ENCODE measurements at regions not wholly inside any gene's neighbourhood (a gene's known extent, or its start where the extent isn't known, plus 50 kb on each side); places are given as distances from the start of the nearest gene placed in this dataset.
"Not testable (repeated sequence)": the region's sequence is repeated elsewhere in the genome, so short reads cannot be mapped to it uniquely, and the experiment has no call there.

GRCh38 chr1:193437785-193438184, 251.4 kb upstream of the B3GALT2 start (continued):
- TF ChIP-seq ZNF217 (IDR thresholded peaks at IDR 0.05) (no peak), BMI1 (IDR thresholded peaks at IDR 0.05; ENCODE audit: borderline replicate concordance) (0 out of 2 replicates have a peak, but pooled peaks have one; percentile 20), RUNX3 (IDR thresholded peaks at IDR 0.05; ENCODE audit: low read length) (peak; percentile 94), MTA2 (IDR thresholded peaks at IDR 0.05; ENCODE audit: low read depth) (peak; percentile 58; the same call in 1 of the 2 replicates), SKIL (IDR thresholded peaks at IDR 0.05; ENCODE audit: low read depth, poor library complexity, severe bottlenecking) (peak; percentile 74), MTA3 (IDR thresholded peaks at IDR 0.05; ENCODE audit: borderline replicate concordance, low read length) (no peak), IKZF1 (conservative IDR thresholded peaks at IDR 0.05) (peak; percentile 44), PML (IDR thresholded peaks at IDR 0.05; ENCODE audit: low read length) (no peak), SP1 (IDR thresholded peaks at IDR 0.05; ENCODE audit: low read depth, low read length) (no peak)
- TF ChIP-seq, protein P1, sequence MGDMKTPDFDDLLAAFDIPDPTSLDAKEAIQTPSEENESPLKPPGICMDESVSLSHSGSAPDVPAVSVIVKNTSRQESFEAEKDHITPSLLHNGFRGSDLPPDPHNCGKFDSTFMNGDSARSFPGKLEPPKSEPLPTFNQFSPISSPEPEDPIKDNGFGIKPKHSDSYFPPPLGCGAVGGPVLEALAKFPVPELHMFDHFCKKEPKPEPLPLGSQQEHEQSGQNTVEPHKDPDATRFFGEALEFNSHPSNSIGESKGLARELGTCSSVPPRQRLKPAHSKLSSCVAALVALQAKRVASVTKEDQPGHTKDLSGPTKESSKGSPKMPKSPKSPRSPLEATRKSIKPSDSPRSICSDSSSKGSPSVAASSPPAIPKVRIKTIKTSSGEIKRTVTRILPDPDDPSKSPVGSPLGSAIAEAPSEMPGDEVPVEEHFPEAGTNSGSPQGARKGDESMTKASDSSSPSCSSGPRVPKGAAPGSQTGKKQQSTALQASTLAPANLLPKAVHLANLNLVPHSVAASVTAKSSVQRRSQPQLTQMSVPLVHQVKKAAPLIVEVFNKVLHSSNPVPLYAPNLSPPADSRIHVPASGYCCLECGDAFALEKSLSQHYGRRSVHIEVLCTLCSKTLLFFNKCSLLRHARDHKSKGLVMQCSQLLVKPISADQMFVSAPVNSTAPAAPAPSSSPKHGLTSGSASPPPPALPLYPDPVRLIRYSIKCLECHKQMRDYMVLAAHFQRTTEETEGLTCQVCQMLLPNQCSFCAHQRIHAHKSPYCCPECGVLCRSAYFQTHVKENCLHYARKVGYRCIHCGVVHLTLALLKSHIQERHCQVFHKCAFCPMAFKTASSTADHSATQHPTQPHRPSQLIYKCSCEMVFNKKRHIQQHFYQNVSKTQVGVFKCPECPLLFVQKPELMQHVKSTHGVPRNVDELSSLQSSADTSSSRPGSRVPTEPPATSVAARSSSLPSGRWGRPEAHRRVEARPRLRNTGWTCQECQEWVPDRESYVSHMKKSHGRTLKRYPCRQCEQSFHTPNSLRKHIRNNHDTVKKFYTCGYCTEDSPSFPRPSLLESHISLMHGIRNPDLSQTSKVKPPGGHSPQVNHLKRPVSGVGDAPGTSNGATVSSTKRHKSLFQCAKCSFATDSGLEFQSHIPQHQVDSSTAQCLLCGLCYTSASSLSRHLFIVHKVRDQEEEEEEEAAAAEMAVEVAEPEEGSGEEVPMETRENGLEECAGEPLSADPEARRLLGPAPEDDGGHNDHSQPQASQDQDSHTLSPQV (IDR thresholded peaks at IDR 0.05): no peak
- TF ChIP-seq, protein P2, sequence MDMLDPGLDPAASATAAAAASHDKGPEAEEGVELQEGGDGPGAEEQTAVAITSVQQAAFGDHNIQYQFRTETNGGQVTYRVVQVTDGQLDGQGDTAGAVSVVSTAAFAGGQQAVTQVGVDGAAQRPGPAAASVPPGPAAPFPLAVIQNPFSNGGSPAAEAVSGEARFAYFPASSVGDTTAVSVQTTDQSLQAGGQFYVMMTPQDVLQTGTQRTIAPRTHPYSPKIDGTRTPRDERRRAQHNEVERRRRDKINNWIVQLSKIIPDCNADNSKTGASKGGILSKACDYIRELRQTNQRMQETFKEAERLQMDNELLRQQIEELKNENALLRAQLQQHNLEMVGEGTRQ (IDR thresholded peaks at IDR 0.05; ENCODE audit: borderline replicate concordance, low read depth, low read length): no peak

GRCh38 chr1:193437333-193437732, 250.9 kb upstream of the B3GALT2 start:
- ATAC-seq; BruUV-seq (replicated peaks); intact Hi-C loops (cut with micrococcal nuclease; ENCODE audit: unreplicated experiment); H2AFZ ChIP-seq (ENCODE audit: control insufficient read depth, low read depth, low read length); in situ Hi-C loops (cut with MboI); H3K36me3 ChIP-seq (ENCODE audit: control insufficient read depth in 2 of 2, insufficient read depth in 2 of 2, low read length in 1 of 2); H3K79me2 ChIP-seq (ENCODE audit: control insufficient read depth, insufficient read depth, low read length); H3K27ac ChIP-seq (ENCODE audit: control insufficient read depth, insufficient read depth); CTCF ChIA-PET; RAD21 ChIA-PET (ENCODE audit: unreplicated experiment); DNase-seq (ENCODE audit: low read depth, low spot score); FAIRE-seq; H3K4me2 ChIP-seq (ENCODE audit: control insufficient read depth, insufficient read depth); H3K27me3 ChIP-seq (replicated peaks in 1 of 2; ENCODE audit: control insufficient read depth in 2 of 2, insufficient read depth in 2 of 2, low read length in 1 of 2); POLR2A ChIA-PET; H3K4me3 ChIP-seq; H3K9ac ChIP-seq (ENCODE audit: control insufficient read depth, insufficient read depth, low read length); H4K20me1 ChIP-seq (ENCODE audit: control insufficient read depth, insufficient read depth): not testable (repeated sequence)
- SMC1A ChIA-PET (ENCODE audit: uncharacterized antibody, unreplicated experiment): interaction anchor here (1.0 kb wide), 1 partner anchor 14 kb away, joined by 3 read pairs; no protein-coding TSS in a partner anchor
- peaks cover 13% of the 10 kb centered on the region for H3K4me1 ChIP-seq (ENCODE audit: control insufficient read depth, insufficient read depth, low read length)
- WGBS (ENCODE audit: insufficient coverage, insufficient replicate concordance, low lambda C conversion rate, missing lambda C conversion rate): 85% methylated on average over 6 of the region's 19 CpGs
- H3K9me3 ChIP-seq (replicated peaks; ENCODE audit: control insufficient read depth, insufficient read depth, low read length): peaks cover 12% of the 10 kb centered on the region; the same call in 2 of the 3 replicates
